ENCODE measurements at regions not wholly inside any gene's neighbourhood (a gene's known extent, or its start where the extent isn't known, plus 50 kb on each side); places are given as distances from the start of the nearest gene placed in this dataset.

GRCh38 chr4:26261405-26261804 is 59.4 kb upstream of the RBPJ start:
- TF ChIP-seq POLR2AphosphoS5 (IDR thresholded peaks at IDR 0.05; ENCODE audit: borderline replicate concordance, low read depth, low read length) = no peak
- TF ChIP-seq EZH2 (IDR thresholded peaks at IDR 0.05) = no peak
